ENCODE measurements at regions not wholly inside any gene's neighbourhood (a gene's known extent, or its start where the extent isn't known, plus 50 kb on each side); places are given as distances from the start of the nearest gene placed in this dataset.

GRCh38 chrX:106467422-106467821 lies 144.4 kb upstream of the RADX start:
- dilution Hi-C loops (cut with HindIII; ENCODE audit: low sequenced_read_pairs, unreplicated experiment): no loop called here

More at GRCh38 chrX:106467422-106467821, 144.4 kb upstream of the RADX start:
- Histone ChIP-seq H2AFZ (replicated peaks; ENCODE audit: low read length, poor library complexity) (no peak overlapping the region), H3K4me2 (ENCODE audit: low read depth, low read length) (no peak overlapping the region), H3K4me3 (ENCODE audit: insufficient read depth, low read depth, low read length) (no peak overlapping the region), H3K4me1 (ENCODE audit: control insufficient read depth, insufficient read depth, low read length) (no peaks in the 10 kb centered on the region), H3K36me3 (ENCODE audit: control insufficient read depth, insufficient read depth, low read length) (no peaks in the 10 kb centered on the region), H2BK5ac (ENCODE audit: low read depth, low read length, poor library complexity, severe bottlenecking) (no peak overlapping the region), H4K5ac (ENCODE audit: low read depth, low read length) (no peak overlapping the region), H3K18ac (ENCODE audit: low read depth, low read length) (no peak overlapping the region), H2AK5ac (ENCODE audit: low read depth, low read length) (no peak overlapping the region), H3K27me3 (ENCODE audit: control insufficient read depth, insufficient read depth, low read length) (no peaks in the 10 kb centered on the region), H3K14ac (replicated peaks; ENCODE audit: low read depth, low read length) (no peak overlapping the region), H3K23ac (ENCODE audit: low read depth, low read length) (no peak overlapping the region), H4K20me1 (ENCODE audit: insufficient read depth, low read length) (no peaks in the 10 kb centered on the region), H3K27ac (ENCODE audit: insufficient read depth, low read length) (no peak overlapping the region), H3K79me1 (ENCODE audit: low read depth in 1 of 2, low read length in 2 of 2) (no peaks in the 10 kb centered on the region), H3K56ac (ENCODE audit: extremely low read depth, insufficient read depth, low read length) (no peak overlapping the region), H2AK9ac (replicated peaks; ENCODE audit: low read depth, low read length, poor library complexity) (no peak overlapping the region), H4K8ac (ENCODE audit: low read depth in 2 of 2, low read length in 2 of 2) (no peak overlapping the region), H3K9me1 (ENCODE audit: insufficient read depth, low read length) (no peaks in the 10 kb centered on the region), H3K9me3 (ENCODE audit: control insufficient read depth, insufficient read depth, low read length) (no peaks in the 10 kb centered on the region), H2BK20ac (ENCODE audit: low read depth, low read length) (no peak overlapping the region), H2BK120ac (ENCODE audit: low read depth, low read length) (no peak overlapping the region), H2BK15ac (ENCODE audit: low read depth, low read length) (no peak overlapping the region), H3K9ac (ENCODE audit: low read depth, low read length) (no peak overlapping the region), H4K91ac (ENCODE audit: insufficient read depth, low read depth, low read length) (no peak overlapping the region), H3K4ac (ENCODE audit: low read depth, low read length) (no peak overlapping the region)
- DNase-seq (no peak), ATAC-seq (ENCODE audit: low read depth) (no peak)
- 63% methylated on average over 6 of the region's 15 CpGs; no CpG with 5 or more reads in 1 of the 2 experiments for WGBS, 2 experiments (ENCODE audit: extremely low coverage in 2 of 2, insufficient read length in 1 of 2)
- intact Hi-C loops (cut with micrococcal nuclease): no loop called here
- TF ChIP-seq RAD21 (IDR thresholded peaks at IDR 0.05; ENCODE audit: low read length): no peak
- TF ChIP-seq MXI1 (IDR thresholded peaks at IDR 0.05; ENCODE audit: borderline replicate concordance, low read depth, low read length): no peak
- TF ChIP-seq BHLHE40 (IDR thresholded peaks at IDR 0.05; ENCODE audit: low read depth, low read length): no peak
- in situ Hi-C loops (cut with MboI; ENCODE audit: low sequenced_read_pairs): no loop called here
- POLR2A ChIA-PET (ENCODE audit: unreplicated experiment): no interaction called here
- BruUV-seq (replicated peaks): no TSS peak
- CTCF ChIA-PET: no interaction called here

All from IMR-90 (cell line).